ENCODE measurements at regions not wholly inside any gene's neighbourhood (a gene's known extent, or its start where the extent isn't known, plus 50 kb on each side); places are given as distances from the start of the nearest gene placed in this dataset.

- in situ Hi-C loops (cut with HindIII; ENCODE audit: low sequenced_read_pairs), result loop anchor here (10.0 kb wide), 1 partner anchor 78 kb away; no protein-coding TSS in a partner anchor
Measured at GRCh38 chr2:42893047-42893758, 100.8 kb upstream of the HAAO start.

GRCh38 chr2:42890791-42891355 is 98.5 kb upstream of the HAAO start:
- in situ Hi-C loops (cut with HindIII; ENCODE audit: low sequenced_read_pairs), result loop anchor here (10.0 kb wide), 1 partner anchor 76 kb away; no protein-coding TSS in a partner anchor

- in situ Hi-C loops (cut with HindIII; ENCODE audit: low sequenced_read_pairs), result no loop called here
Measured at GRCh38 chr2:42888321-42889245, 96.2 kb upstream of the HAAO start.

GRCh38 chr2:42886921-42887320 is 94.5 kb upstream of the HAAO start:
- in situ Hi-C loops (cut with HindIII; ENCODE audit: low sequenced_read_pairs), result no loop called here

- in situ Hi-C loops (cut with HindIII; ENCODE audit: low sequenced_read_pairs), result loop anchor here (5.0 kb wide), 1 partner anchor 50 kb away; no protein-coding TSS in a partner anchor
Measured at GRCh38 chr2:42882756-42883155, 90.4 kb upstream of the HAAO start.

- in situ Hi-C loops (cut with HindIII; ENCODE audit: low sequenced_read_pairs), result loop anchor here (5.0 kb wide), 1 partner anchor 49 kb away; no protein-coding TSS in a partner anchor
Measured at GRCh38 chr2:42881732-42882131, 89.3 kb upstream of the HAAO start.

- in situ Hi-C loops (cut with HindIII; ENCODE audit: low sequenced_read_pairs), result loop anchor here (5.0 kb wide), 1 partner anchor 49 kb away; no protein-coding TSS in a partner anchor
Measured at GRCh38 chr2:42880738-42881690, 88.6 kb upstream of the HAAO start.

GRCh38 chr2:42879913-42880737 is 87.7 kb upstream of the HAAO start:
- in situ Hi-C loops (cut with HindIII; ENCODE audit: low sequenced_read_pairs), result loop anchor here (5.0 kb wide), 1 partner anchor 48 kb away; no protein-coding TSS in a partner anchor

- in situ Hi-C loops (cut with HindIII; ENCODE audit: low sequenced_read_pairs), result no loop called here
Measured at GRCh38 chr2:42879121-42879705, 86.8 kb upstream of the HAAO start.

- in situ Hi-C loops (cut with HindIII; ENCODE audit: low sequenced_read_pairs), result no loop called here
Measured at GRCh38 chr2:42878581-42878980, 86.2 kb upstream of the HAAO start.

GRCh38 chr2:42877936-42878335 is 85.6 kb upstream of the HAAO start:
- in situ Hi-C loops (cut with HindIII; ENCODE audit: low sequenced_read_pairs), result no loop called here

GRCh38 chr2:42877511-42877910 is 85.1 kb upstream of the HAAO start:
- in situ Hi-C loops (cut with HindIII; ENCODE audit: low sequenced_read_pairs), result no loop called here

GRCh38 chr2:42876326-42876751 is 84.0 kb upstream of the HAAO start:
- in situ Hi-C loops (cut with HindIII; ENCODE audit: low sequenced_read_pairs), result no loop called here

- in situ Hi-C loops (cut with HindIII; ENCODE audit: low sequenced_read_pairs), result no loop called here
Measured at GRCh38 chr2:42875880-42876279, 83.5 kb upstream of the HAAO start.

GRCh38 chr2:42874949-42875801 is 82.8 kb upstream of the HAAO start:
- in situ Hi-C loops (cut with HindIII; ENCODE audit: low sequenced_read_pairs), result no loop called here

- in situ Hi-C loops (cut with HindIII; ENCODE audit: low sequenced_read_pairs), result no loop called here
Measured at GRCh38 chr2:42872721-42873120, 80.3 kb upstream of the HAAO start.

- in situ Hi-C loops (cut with HindIII; ENCODE audit: low sequenced_read_pairs), result no loop called here
Measured at GRCh38 chr2:42871372-42871771, 79.0 kb upstream of the HAAO start.

- in situ Hi-C loops (cut with HindIII; ENCODE audit: low sequenced_read_pairs), result no loop called here
Measured at GRCh38 chr2:42868874-42869273, 76.5 kb upstream of the HAAO start.
